Left renal pelvis (tissue), 4 donors: ENCODE measurements at regions not wholly inside any gene's neighbourhood (a gene's known extent, or its start where the extent isn't known, plus 50 kb on each side); places are given as distances from the start of the nearest gene placed in this dataset.

Experiments
- DNase-seq, 4 donors: peaks; one replicate each; pipeline ENCODE4 v3.0.0-alpha.2; 2013; ENCODE audit warnings: low read depth in 4 of 4, low spot score in 3 of 4

DNA sequence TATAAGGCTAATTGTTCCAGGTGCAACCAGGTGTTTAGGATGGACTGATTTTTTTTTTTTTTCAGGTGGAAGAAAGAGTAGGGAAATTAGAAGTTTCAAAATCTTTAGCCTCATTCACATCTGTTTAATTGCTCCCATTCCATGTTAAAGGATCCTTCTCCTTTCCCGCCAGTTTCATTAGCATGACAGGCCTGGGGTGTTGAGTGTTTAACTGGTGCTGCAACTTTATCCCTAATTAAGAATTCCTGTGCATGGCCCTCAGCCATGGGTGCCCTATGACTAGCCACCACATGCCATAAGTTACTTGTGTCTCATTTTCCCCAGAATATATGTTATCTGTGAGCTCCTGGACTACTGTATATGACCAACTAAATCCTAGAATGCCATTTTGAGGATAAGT lies 501.4 kb downstream of the NSUN3 start:
- DNase-seq: no peak

DNA sequence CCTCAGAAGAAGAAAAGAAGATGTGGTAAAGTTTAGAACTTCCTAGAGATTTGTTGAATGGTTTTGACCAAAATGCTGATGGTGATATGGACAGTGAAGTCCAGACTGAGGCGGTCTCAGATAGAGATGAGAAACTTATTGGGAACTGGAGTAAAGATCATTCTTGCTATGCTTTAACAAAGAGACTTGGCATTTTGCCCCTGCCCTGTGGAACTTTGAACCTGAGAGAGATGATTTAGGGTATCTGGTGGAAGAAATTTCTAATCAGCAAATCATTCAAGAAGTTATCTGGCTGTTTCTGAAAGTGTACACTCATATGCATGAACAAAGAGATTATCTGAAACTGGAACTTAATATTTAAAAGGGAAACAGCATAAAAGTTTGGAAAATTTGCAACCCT lies 505.2 kb downstream of the NSUN3 start:
- DNase-seq: no peak

DNA sequence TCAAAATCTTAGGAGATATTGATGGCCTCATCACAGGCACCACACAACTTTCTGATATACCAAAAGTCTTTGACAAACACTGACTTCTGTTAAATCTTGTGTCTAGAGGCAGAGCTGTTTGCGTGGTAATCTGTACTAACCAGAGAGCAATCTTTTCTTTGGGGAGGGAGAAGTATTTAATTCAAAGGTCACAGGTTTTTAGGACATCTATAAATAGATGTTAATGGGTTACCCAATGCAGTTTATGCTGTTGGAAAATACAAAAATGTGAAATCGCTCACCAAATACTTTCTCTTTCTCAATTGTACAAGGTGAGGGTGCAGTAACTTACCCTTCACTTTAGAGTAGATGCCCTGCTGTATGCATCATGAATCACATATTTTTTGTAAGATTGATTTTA lies 510.5 kb downstream of the NSUN3 start:
- no peak for DNase-seq

DNA sequence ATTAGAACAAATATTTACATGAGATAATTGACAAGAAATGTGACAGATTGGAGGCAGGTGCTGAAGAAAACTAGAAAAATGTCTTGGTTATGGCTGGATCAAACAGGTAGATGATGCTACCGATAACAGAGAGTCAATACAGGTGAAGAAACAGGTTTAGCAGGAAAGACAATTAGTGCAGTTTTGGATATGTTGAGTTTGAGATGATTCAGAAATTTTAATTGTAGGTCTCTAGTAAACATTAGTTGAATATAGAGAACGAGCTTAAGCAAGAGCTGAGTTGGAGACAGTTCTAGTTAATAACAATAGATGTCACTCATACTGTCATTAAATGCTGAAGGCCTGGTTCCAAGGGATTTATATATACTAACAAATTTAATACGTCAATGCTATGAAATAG lies 524.4 kb downstream of the NSUN3 start:
- no peak for DNase-seq

GRCh38 chr3:94593526-94594150 lies 530.8 kb downstream of the NSUN3 start:
- DNase-seq: no peak

GRCh38 chr3:94596141-94596540 lies 533.3 kb downstream of the NSUN3 start:
- no peak for DNase-seq

DNA sequence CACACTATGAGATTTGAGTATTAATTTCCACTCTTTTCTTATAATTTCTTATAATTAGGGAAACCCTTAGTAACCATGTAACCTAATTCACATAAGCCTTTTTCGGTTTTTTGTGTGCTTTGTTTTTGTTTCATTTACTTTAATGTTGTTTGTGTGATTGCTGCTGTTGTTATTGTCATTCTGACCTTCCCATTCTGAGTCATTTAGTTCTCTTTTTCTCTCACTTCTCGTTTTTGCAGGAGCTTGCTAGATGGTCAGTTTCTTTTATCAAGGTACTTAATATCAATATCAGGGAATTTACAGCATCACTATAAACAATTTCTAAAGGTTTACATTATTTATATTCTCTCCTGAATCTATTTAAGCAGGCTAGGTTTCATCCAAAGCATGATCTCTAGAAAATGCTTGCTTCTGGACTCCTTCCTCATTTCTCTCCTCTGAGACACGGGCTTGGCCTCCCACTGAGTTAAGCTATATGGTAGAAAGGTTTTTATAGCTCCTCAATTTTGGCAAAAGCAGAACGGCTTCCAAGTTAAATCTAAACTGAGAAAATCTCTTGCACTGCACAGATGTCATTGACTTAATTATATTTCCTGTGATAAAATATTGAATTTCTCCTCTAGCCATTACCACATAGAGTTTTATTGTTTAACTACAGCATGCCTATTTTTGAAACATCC lies 534.2 kb downstream of the NSUN3 start:
- DNase-seq: no peak

DNA sequence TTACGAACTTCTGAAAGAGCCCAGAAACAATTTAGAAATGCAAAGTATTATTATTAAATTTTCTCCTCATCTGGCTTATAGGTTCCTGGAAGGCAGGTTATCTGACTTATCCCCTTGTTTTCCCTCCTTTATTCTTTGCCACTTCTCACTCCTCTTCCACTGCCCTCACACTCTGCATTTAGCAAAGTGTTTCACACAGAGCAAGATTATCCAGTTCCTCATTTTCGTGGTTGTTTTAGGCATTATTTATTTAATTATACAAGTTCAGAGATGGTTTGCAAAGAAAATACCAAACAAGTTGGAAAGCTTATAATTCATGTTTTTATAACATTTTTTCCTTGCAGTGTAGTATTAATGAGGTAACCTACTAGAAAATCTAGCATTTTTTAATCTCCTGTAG lies 544.9 kb downstream of the NSUN3 start:
- no peak for DNase-seq

DNA sequence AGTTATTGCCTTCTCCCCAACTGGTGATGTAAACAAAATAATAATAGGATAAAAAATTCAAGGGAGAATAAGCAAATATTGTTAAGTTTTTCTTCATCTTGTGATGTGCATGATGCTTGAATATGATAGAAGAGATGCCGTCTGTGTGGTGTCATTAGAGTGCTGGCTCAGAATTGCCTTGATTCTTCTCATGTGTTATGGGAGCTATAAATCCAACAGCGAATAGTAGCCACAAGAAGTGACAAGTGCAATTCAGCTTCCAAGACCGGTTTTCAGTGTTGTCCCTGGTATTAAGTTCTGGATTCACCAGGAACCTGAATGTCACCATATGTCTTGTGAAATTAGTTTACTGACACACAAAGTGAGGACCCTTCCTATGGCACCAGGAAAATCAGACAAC lies 547.0 kb downstream of the NSUN3 start:
- no peak for DNase-seq

DNA sequence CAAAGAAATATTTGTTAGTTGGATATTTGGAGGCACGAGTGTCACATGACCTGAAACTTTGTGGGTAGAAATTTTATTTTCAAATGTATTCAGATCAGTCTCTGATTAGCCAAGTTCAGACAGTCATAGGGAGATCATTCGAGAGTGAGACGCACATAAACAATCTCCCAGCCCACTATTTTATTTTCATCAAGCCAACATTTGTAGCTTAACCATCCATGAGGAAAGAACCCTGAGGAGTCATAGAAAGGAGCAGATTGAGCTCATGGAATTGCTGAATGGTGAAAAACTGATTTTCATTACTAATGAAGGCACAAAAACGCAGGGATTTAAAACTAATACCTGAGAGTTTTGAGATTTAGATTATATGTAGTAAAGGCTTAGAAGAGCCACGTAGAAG lies 548.7 kb downstream of the NSUN3 start:
- no peak for DNase-seq

- DNase-seq: no peak
Measured at GRCh38 chr3:94612631-94613030, 549.8 kb downstream of the NSUN3 start.

DNA sequence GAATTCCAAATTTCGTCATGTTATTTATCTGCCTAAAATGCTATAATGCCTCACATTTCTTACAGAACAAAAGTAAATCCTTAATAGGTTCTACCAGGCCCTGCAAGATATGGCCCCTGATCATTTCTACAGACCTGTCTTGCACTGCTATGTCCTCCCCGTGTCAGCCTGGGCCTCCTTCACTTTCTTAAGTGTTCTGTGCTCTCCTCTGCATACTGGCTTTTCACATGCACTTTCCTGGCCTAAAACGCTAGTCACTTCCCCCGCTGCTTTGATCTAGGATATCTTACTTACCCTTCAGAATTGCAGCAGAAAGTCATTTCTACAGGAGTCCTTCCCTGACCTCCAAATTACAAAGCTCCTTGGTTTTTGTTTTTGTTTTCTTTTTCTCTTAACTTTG lies 551.3 kb downstream of the NSUN3 start:
- no peak for DNase-seq

GRCh38 chr3:94615275-94616065 lies 552.6 kb downstream of the NSUN3 start:
- DNase-seq: no peak

GRCh38 chr3:94616833-94617232 lies 554.0 kb downstream of the NSUN3 start:
- DNase-seq: no peak

DNA sequence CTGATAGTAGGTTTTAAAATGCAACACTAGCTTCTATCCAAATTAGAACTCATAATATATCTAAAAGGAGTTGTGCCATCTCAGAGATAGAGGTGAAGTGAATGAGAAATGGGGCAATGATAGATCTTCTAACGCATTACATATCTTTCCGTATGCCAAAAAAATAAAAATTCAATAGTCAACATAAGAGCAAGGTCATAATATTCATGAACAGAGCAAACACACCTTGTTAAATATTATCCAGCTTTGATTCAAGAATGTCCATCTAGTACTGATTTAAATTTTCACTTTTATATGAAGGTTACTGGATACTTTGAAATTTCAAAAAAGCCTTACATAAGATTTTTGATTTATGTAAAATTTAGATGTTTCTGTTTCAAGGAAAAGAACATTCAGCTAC lies 554.5 kb downstream of the NSUN3 start:
- DNase-seq: no peak

DNA sequence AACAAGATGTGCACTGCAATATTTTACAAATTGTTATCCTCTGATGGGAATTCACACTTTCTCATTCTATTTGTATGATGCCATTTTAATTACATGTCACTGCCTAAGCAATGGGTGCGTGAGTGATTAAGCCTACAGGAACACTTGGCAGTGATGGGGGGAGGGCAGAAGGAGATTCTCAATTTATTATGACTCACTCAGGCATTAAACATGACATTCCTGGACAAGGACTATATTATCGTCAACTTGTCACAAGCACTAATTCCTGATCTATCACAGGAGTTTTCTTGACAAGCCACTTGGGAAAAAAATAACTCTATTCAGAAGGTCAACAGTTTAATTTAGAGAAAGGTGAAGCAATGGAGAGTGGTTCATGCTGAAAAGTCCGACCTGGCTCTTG lies 556.8 kb downstream of the NSUN3 start:
- no peak for DNase-seq

- no peak for DNase-seq
Measured at GRCh38 chr3:94626573-94626972, 563.7 kb downstream of the NSUN3 start.

GRCh38 chr3:94627689-94628088 lies 564.8 kb downstream of the NSUN3 start:
- DNase-seq: no peak

DNA sequence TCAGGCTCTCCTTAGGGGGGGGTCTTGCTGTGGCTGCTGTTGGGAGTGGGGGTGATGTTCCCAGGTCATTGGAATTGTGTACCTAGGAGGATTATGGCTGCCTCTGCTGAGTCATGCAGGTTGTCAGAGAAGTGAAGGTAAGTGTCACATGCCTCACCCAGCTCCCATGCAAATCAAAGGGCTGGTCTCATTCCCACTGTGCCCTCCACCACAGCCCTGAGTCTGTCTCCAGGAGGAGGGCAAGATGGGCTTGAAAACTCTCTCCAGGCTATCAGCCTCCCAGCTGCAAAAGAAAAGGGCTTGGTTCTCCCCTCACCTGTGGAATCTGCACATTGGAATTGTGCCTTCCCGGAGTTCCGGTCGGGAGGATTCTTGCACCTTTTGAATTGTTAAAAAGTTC lies 580.5 kb downstream of the NSUN3 start:
- no peak for DNase-seq

- DNase-seq: no peak
Measured at GRCh38 chr3:94645790-94646189, 582.9 kb downstream of the NSUN3 start.

GRCh38 chr3:94647131-94647530 lies 584.3 kb downstream of the NSUN3 start:
- DNase-seq: no peak
